Astrocyte of the spinal cord (primary cell): ENCODE measurements at regions not wholly inside any gene's neighbourhood (a gene's known extent, or its start where the extent isn't known, plus 50 kb on each side); places are given as distances from the start of the nearest gene placed in this dataset.

Experiments
- DNase-seq: peaks from one replicate; pipeline ENCODE4 v3.0.0; 2011; ENCODE audit warnings: low read depth, low spot score
- H3K4me3 ChIP-seq: 2 replicates; pipeline ENCODE4 v1.5.1; 2011; ENCODE audit warnings: low read depth, mild to moderate bottlenecking, low read length, moderate library complexity
- in situ Hi-C: cut with HindIII; loops from 2 replicates; pipeline ENCODE4 v1.10.0; 2017; ENCODE audit warnings: low sequenced_read_pairs
- TF ChIP-seq, protein P1 (sequence below): IDR thresholded peaks from 2 replicates; pipeline ENCODE4 v1.5.1; 2012; ENCODE audit warnings: low read depth, mild to moderate bottlenecking, low read length, inconsistent platforms

- TF ChIP-seq, protein P1, sequence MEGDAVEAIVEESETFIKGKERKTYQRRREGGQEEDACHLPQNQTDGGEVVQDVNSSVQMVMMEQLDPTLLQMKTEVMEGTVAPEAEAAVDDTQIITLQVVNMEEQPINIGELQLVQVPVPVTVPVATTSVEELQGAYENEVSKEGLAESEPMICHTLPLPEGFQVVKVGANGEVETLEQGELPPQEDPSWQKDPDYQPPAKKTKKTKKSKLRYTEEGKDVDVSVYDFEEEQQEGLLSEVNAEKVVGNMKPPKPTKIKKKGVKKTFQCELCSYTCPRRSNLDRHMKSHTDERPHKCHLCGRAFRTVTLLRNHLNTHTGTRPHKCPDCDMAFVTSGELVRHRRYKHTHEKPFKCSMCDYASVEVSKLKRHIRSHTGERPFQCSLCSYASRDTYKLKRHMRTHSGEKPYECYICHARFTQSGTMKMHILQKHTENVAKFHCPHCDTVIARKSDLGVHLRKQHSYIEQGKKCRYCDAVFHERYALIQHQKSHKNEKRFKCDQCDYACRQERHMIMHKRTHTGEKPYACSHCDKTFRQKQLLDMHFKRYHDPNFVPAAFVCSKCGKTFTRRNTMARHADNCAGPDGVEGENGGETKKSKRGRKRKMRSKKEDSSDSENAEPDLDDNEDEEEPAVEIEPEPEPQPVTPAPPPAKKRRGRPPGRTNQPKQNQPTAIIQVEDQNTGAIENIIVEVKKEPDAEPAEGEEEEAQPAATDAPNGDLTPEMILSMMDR = no peak
- in situ Hi-C loops = no loop called here
- H3K4me3 ChIP-seq = no peak overlapping the region
- DNase-seq = no peak
These were observed 614.0 kb upstream of the AUTS2 start for GRCh38 chr7:68984306-68984705.

- H3K4me3 ChIP-seq = no peak overlapping the region
- no peak for DNase-seq
- TF ChIP-seq, protein P1 = no peak
- in situ Hi-C loops = no loop called here
These were observed 603.4 kb upstream of the AUTS2 start for GRCh38 chr7:68994841-68995240.

DNA sequence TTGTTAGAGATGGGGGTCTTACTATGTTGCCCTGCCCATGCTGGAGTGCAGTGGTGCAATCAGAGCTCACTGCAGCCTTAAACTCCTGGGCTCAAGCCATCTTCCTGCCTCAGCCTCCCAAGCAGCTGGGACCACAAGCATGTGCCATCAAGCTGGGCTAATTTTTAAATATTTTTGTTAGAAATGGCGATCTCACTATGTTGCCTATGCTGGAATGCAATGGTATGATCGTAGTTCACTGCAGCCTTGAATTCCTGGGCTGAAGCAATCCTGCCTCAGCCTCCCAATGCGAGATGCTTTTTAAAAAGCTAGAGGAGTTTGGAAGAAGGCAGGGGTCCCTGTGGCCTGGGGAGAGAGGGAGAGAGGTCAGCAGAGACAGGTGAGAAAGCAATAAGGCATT is 600.1 kb upstream of the AUTS2 start:
- H3K4me3 ChIP-seq = no peak overlapping the region
- DNase-seq = no peak
- in situ Hi-C loops = no loop called here
- TF ChIP-seq, protein P1 = no peak

- H3K4me3 ChIP-seq = no peak overlapping the region
- in situ Hi-C loops = no loop called here
- TF ChIP-seq, protein P1 = no peak
- peak; percentile 69 for DNase-seq
These were observed 595.9 kb upstream of the AUTS2 start for GRCh38 chr7:69002416-69002815.

- no peak for DNase-seq
- TF ChIP-seq, protein P1 = no peak
- in situ Hi-C loops = no loop called here
- H3K4me3 ChIP-seq = no peak overlapping the region
These were observed 586.1 kb upstream of the AUTS2 start for GRCh38 chr7:69012149-69012548.

GRCh38 chr7:69017208-69017607 is 581.1 kb upstream of the AUTS2 start:
- H3K4me3 ChIP-seq = no peak overlapping the region
- in situ Hi-C loops = no loop called here
- TF ChIP-seq, protein P1 = no peak
- no peak for DNase-seq

GRCh38 chr7:69018200-69018599 is 580.1 kb upstream of the AUTS2 start:
- in situ Hi-C loops = no loop called here
- DNase-seq = no peak
- TF ChIP-seq, protein P1 = peak; percentile 8

More at GRCh38 chr7:69018200-69018599, 580.1 kb upstream of the AUTS2 start:
- H3K4me3 ChIP-seq = no peak overlapping the region
